ENCODE measurements at regions not wholly inside any gene's neighbourhood (a gene's known extent, or its start where the extent isn't known, plus 50 kb on each side); places are given as distances from the start of the nearest gene placed in this dataset.
A peak's percentile ranks its signal among the peaks of the same experiment; 100 is the strongest.

DNA sequence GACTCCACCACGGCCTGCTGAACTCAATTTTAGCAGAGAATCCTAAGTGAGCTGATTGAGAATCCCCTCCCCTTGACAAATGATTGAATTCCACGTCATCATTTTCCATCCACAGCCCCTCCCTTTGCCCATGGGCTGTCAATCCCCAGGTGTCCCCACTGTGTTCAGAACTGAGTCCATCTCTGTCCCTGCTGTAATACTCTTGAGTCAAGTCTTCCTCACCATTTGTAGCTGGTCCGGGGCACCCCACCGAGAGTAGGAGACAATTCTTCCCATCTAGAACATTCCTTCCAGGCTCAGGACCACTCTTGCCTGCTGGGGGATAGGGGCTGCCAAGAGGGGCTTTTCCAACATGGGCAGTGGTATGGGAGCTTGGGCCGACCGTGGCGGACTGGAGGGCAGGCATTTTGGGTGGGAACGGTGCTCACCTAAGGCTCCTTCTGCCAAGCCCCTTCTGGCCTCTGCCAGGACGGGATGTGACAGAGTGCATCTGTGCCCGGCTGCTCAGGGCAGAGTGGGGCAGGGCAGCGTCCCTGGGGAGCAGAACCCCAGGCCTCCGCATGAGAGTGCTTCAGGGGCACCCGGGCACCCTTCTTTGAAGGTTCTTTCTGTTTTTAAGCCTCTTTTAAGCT lies 218.1 kb upstream of the RTL1 start:
- Mint-ChIP-seq H3K36me3 (peaks cover 24 to 25% of the 10 kb centered on the region in 2 donors), H3K27me3 (ENCODE audit: low read depth in 3 of 3) (peaks cover 0 to 1% (median 0%) of the 10 kb centered on the region in 3 donors), H3K4me3 (peak overlapping the region; percentile 93 to 98), H3K27ac (peak overlapping the region; percentile 98 to 99 (median 98)), H3K4me1 (peaks cover 40% of the 10 kb centered on the region), H3K9me3 (peaks cover 0 to 2% (median 0%) of the 10 kb centered on the region in 7 donors)
- Histone ChIP-seq H3K4me1 (ENCODE audit: control insufficient read depth in 1 of 2, insufficient read depth in 2 of 2, low read length in 2 of 2) (peaks cover 25 to 42% of the 10 kb centered on the region in 2 donors), H3K27me3 (ENCODE audit: control insufficient read depth in 2 of 2, insufficient read depth in 2 of 2, low read length in 2 of 2) (no peaks in the 10 kb centered on the region), H3K4me2 (replicated peaks; ENCODE audit: extremely low read depth, low read length, poor library complexity, severe bottlenecking) (peak overlapping the region; percentile 90), H3K9me3 (replicated peaks in 1 of 2; ENCODE audit: control insufficient read depth in 1 of 2, insufficient read depth in 1 of 2, low read length in 2 of 2) (no peaks in the 10 kb centered on the region), H3K79me2 (ENCODE audit: insufficient read depth, low read length) (peaks cover 26% of the 10 kb centered on the region), H3K4me3 (replicated peaks in 1 of 3; ENCODE audit: low read depth in 2 of 3, low read length in 3 of 3) (peak overlapping the region; percentile 62 to 89 (median 72)), H3K27ac (ENCODE audit: low read depth in 1 of 2, low read length in 2 of 2) (peak overlapping the region; percentile 82 to 97), H4K20me1 (ENCODE audit: insufficient read depth, low read length) (no peaks in the 10 kb centered on the region), H3K36me3 (replicated peaks in 1 of 2; ENCODE audit: control insufficient read depth in 1 of 2, insufficient read depth in 2 of 2, low read length in 2 of 2) (peaks cover 0 to 6% of the 10 kb centered on the region in 2 donors), H2AFZ (ENCODE audit: insufficient read depth, low read depth, low read length, poor library complexity, severe bottlenecking) (peak overlapping the region; percentile 86), H3K9ac (ENCODE audit: insufficient read depth, low read length, poor library complexity, severe bottlenecking) (peak overlapping the region; percentile 88)
- intact Hi-C loops (cut with micrococcal nuclease): no loop called here
- WGBS (ENCODE audit: insufficient coverage): 70% methylated on average over 11 of the region's 13 CpGs
- TF ChIP-seq, protein P1, sequence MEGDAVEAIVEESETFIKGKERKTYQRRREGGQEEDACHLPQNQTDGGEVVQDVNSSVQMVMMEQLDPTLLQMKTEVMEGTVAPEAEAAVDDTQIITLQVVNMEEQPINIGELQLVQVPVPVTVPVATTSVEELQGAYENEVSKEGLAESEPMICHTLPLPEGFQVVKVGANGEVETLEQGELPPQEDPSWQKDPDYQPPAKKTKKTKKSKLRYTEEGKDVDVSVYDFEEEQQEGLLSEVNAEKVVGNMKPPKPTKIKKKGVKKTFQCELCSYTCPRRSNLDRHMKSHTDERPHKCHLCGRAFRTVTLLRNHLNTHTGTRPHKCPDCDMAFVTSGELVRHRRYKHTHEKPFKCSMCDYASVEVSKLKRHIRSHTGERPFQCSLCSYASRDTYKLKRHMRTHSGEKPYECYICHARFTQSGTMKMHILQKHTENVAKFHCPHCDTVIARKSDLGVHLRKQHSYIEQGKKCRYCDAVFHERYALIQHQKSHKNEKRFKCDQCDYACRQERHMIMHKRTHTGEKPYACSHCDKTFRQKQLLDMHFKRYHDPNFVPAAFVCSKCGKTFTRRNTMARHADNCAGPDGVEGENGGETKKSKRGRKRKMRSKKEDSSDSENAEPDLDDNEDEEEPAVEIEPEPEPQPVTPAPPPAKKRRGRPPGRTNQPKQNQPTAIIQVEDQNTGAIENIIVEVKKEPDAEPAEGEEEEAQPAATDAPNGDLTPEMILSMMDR (IDR thresholded peaks at IDR 0.05): no peak
- no peak for DNase-seq

DNA sequence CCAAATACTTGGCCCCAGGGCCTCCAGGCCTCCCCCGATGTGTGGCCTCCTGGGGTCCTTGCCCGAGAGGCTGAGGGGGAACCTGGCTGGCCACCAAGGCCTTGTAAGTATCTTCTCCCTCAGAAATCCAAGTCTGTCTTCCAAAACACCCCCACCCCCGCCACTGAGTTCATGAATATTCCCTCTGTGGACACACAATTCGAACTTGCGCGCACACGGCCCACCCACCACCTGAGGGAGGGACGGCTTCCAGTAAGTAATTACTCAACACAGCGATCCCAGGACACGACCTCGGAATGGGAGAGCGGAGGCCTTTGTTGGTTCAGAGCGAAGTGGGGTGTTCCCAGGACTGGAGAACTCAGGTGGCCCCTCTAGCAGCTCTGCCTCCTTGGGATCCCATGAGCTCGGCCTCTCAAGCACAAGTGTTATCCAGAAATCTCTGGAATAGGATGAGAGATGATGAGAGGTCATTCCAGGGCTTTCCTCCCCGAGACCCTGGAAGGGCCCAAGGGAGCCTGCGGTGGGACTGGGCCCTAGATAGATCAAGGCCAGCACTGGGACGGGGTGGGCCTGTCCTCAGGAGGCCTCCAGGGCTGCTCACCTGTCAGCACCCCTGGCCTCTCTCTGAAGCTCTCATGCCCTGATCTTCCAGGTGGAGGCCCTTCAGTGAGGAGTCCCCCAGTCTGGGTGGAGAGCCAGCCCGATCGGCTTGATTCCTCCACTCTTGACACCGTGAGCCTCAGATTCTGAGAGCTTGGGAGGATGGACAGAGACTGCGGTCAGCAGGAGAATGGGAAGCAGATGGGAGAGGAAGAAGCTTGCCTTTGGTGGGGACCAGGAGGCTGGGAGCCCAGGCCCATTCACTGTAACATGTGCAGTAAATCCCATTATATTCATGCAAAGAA lies 219.0 kb upstream of the RTL1 start:
- Histone ChIP-seq H3K9ac (ENCODE audit: insufficient read depth, low read length, poor library complexity, severe bottlenecking) (no peak overlapping the region), H3K4me3 (replicated peaks in 1 of 3; ENCODE audit: low read depth in 2 of 3, low read length in 3 of 3) (no peak overlapping the region), H3K79me2 (ENCODE audit: insufficient read depth, low read length) (peaks cover 26% of the 10 kb centered on the region), H3K4me2 (replicated peaks; ENCODE audit: extremely low read depth, low read length, poor library complexity, severe bottlenecking) (peak overlapping the region; percentile 90), H3K9me3 (replicated peaks in 1 of 2; ENCODE audit: control insufficient read depth in 1 of 2, insufficient read depth in 1 of 2, low read length in 2 of 2) (no peaks in the 10 kb centered on the region), H4K20me1 (ENCODE audit: insufficient read depth, low read length) (no peaks in the 10 kb centered on the region), H3K36me3 (replicated peaks in 1 of 2; ENCODE audit: control insufficient read depth in 1 of 2, insufficient read depth in 2 of 2, low read length in 2 of 2) (no peaks in the 10 kb centered on the region), H2AFZ (ENCODE audit: insufficient read depth, low read depth, low read length, poor library complexity, severe bottlenecking) (no peak overlapping the region), H3K27ac (ENCODE audit: low read depth in 1 of 2, low read length in 2 of 2) (peak overlapping the region; percentile 82 to 97), H3K4me1 (ENCODE audit: control insufficient read depth in 1 of 2, insufficient read depth in 2 of 2, low read length in 2 of 2) (peaks cover 25 to 42% of the 10 kb centered on the region in 2 donors), H3K27me3 (ENCODE audit: control insufficient read depth in 2 of 2, insufficient read depth in 2 of 2, low read length in 2 of 2) (no peaks in the 10 kb centered on the region)
- peaks cover 16 to 18% of the 10 kb centered on the region in 2 donors for H3K36me3 Mint-ChIP-seq
- H3K4me1 Mint-ChIP-seq: peaks cover 38% of the 10 kb centered on the region
- DNase-seq: peak in 1 of 3 donors; percentile 2
- peak overlapping the region in 4 of 7 donors; percentile 33 to 98 (median 79) for H3K27ac Mint-ChIP-seq
- intact Hi-C loops (cut with micrococcal nuclease): no loop called here
- H3K4me3 Mint-ChIP-seq: no peak overlapping the region
- H3K27me3 Mint-ChIP-seq (ENCODE audit: low read depth in 3 of 3): peaks cover 0 to 1% (median 0%) of the 10 kb centered on the region in 3 donors
- H3K9me3 Mint-ChIP-seq: peaks cover 0 to 2% (median 0%) of the 10 kb centered on the region in 7 donors
- WGBS (ENCODE audit: insufficient coverage): 97% methylated on average over 17 of the region's 21 CpGs
- TF ChIP-seq, protein P1 (IDR thresholded peaks at IDR 0.05): no peak

All from CD14-positive monocyte (primary cell).